ENCODE measurements at regions not wholly inside any gene's neighbourhood (a gene's known extent, or its start where the extent isn't known, plus 50 kb on each side); places are given as distances from the start of the nearest gene placed in this dataset.
"Not testable (repeated sequence)": the region's sequence is repeated elsewhere in the genome, so short reads cannot be mapped to it uniquely, and the experiment has no call there.

- no peak for DNase-seq
Observed at GRCh38 chr7:28330384-28331070, 81.8 kb upstream of the CREB5 start.

GRCh38 chr7:28332046-28332445, 80.3 kb upstream of the CREB5 start:
- no peak for DNase-seq

- not testable (repeated sequence) for DNase-seq
Observed at GRCh38 chr7:28333548-28333947, 78.8 kb upstream of the CREB5 start.

GRCh38 chr7:28336806-28337205, 75.5 kb upstream of the CREB5 start:
- no peak for DNase-seq

- no peak for DNase-seq
Observed at GRCh38 chr7:28338041-28338440, 74.3 kb upstream of the CREB5 start.

DNA sequence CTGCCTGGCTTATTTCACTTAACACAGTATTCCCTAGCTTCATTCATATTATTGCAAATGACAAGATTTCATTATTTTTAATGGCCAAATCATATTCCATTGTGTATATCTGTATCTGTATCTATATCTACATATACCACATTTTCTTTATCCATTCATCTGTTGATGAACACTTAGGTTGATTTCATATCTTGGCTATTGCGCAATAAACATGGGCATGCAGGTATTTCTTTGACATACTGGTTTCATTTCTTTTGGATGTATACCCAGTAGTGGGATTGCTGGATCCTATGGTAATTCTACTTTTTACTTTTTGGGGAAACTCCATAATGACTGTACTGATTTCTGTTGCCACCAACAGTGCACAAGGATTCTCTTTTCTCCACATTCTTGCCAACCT, 68.9 kb upstream of the CREB5 start:
- no peak for DNase-seq

- no peak for DNase-seq
Observed at GRCh38 chr7:28346256-28346655, 66.1 kb upstream of the CREB5 start.

- DNase-seq: no peak
Observed at GRCh38 chr7:28346676-28347363, 65.5 kb upstream of the CREB5 start.

DNA sequence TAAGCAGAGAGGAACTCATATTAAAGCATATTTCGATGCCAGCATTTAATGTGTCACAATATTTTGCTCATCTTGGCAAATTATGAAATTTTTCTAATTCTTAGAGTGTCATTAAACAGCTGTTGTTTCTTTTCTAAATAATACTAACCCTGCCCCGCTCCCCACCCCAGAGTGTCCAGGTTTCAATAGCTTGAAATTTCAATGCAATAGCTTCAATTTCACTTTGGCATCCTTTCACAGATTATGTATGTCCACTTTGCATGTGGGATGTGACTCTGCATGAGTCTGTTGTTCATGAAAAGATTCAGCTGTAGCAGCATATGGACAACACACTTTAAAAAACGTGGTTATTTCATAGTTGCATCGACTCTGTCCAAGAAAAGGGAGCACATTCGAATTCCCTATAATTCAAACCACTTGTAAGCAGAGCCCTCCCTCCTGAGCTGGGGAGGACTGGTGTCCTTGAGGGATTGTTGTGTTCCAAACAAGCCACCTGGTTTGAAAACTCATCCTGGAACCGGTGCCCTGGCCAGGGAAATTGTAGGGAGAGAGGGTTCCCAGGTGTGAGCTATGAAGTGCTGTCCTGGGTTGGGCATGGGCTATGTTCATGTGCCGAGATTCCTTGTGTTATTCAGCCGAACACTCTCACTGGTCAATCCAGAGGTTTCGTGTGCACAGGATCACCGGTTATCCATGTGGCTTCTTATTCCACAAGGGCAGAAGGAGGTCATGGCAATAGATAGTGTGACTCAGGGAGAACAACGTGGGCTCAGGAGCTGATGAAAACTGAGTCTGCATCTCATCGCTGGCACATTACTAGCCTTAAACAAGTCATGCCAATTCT, 64.6 kb upstream of the CREB5 start:
- no peak for DNase-seq

DNA sequence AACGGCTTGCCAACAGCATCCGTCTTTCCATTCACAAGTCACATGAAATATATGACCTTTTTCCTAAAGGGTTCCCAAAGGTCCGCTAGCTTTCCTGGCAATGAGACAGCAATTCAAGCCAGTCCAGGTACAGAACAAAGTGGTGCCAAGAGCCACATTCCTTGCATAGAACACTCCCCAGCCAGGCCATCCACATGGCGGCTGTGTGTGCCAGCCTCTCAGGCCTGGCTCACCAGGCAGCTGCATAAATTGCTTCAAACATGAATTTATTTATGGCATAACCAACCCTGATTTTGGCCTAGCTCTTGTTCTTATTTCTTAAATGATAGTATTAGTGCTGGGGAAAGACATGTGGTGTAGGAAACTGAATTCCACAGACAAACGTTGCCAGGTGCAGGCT, 63.7 kb upstream of the CREB5 start:
- no peak for DNase-seq

DNA sequence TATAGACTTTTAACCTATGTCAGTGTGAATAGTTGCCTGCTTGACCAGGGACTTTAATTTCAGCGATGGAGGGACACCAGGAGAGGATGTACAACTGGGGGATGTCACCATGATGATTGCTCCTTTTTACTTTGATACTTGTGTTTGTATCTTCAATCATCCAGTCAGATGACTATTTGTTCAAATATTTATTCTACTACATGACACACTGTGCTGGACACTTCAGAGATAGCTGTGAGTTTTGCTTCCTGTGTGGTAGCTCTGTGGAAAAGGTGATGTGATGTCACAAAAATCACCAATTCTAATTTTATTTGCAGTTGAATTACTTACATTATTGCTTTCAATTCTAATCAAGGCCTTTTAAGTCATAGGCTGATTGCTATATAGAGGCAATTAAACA, 62.7 kb upstream of the CREB5 start:
- no peak for DNase-seq

DNA sequence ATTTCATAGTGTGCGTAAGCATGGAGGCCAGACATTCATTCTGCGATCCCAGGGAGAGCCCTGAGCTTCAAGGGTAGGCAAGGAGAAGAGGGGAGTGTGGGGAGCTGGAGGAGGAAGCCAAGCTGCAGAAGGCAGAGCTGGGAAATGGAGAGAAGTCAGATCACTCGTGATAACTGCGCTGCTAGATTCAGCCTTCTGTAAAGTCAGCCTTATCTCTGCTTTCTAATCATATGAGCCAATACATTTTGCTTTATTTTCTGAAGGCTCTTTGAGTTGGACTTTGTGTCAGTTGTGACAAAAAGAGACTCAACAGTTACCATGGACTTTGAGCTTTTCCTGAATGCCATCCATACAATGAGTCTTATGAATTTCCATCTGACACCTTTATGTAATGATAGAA, 61.7 kb upstream of the CREB5 start:
- no peak for DNase-seq

DNA sequence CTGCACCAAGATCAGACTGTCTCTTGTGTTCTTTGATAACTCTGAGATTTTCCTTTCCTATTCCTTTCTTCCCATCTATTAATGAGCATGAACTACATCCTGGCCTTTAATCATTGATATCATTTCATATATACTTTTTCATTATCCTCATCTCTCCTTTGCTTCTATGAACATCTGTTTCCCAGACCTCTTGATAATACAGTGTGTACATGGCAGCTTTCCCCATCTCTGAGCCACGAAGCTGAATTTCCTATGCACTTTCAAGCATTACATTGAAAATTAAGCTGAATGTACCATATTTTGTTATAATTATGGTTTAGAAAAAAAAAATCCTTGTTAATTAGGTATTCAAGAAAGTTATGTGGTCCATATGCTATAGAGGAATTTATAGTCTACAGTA, 60.9 kb upstream of the CREB5 start:
- no peak for DNase-seq

DNA sequence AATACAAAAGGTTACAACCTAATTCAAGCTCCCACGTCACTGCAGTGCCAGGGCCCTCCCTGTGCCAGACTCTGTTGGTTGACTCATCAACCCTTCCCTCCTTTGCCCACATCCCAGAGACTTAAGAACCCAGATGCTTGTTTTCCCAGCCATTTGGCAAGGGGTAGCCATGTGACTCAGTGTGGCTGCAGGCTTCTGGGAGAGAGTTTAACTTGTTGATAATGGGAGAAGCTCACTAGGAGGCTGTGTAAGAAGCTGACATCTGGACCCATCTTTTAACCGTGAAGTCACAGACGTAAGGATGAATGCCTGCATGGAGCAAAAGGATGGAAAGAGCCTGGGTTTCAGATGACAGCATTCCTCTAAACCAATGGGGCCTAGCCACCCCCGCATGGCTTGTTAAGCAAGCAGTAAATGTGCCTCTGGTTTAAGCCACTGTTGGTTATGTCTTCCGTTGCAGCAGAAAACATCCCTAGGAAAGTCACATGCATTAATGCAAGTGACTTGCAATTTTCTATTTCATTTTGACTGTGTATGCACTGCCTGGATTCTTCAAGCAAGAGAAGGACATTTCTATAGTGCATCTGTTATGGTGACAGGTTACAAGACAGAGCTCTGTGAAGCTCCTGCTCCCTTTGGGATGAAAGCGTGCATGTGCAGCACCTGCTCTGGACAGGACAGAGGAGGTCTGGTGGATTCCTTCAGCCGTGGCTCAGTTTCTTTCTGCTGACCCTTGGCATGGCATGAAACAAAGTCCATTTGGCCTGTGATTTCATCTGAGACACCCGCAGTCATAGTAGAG, 57.5 kb upstream of the CREB5 start:
- no peak for DNase-seq

- DNase-seq: no peak
Observed at GRCh38 chr7:28355635-28356319, 56.5 kb upstream of the CREB5 start.

GRCh38 chr7:28356619-28357018, 55.7 kb upstream of the CREB5 start:
- no peak for DNase-seq

DNA sequence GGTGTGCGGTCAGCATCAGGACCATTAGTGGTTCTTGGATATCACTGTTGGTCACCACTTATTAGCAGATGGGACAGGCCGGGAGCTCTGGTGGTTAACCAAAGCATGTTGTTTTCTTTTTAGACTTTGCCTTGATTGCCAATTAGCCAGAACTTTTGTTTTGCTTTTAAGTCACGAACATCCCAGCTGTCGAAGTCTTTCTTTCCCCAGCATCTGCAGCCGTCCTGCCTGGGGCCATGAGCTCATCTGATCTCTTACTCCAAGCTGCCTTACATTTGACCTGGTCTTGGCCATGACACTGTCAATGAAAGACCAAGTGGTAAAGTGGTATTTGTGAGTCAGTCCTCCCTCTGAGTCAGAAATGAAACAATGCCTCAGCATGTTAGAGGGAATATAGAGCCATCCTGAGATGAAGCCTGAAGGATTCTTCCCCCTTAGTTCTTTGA, 53.9 kb upstream of the CREB5 start:
- DNase-seq: no peak

DNA sequence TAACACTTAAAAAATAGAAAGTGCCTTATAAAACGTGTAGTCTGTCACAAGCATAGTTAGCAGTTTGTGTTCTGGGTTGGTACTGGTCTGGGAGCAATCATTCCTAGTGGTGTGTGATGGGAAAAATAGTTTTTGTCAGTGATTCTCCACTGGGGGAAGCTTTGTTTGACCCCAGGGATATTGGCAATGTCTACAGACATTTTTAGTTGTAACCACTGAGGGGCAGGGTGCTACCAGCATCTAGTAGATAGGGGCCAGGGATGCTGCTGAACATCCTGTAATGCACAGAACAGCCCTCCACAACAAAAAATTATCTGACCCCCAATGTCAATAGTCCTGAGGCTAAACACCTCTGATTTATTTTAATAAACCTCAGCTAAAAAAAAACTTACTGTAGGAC, 51.6 kb upstream of the CREB5 start:
- DNase-seq: no peak

DNA sequence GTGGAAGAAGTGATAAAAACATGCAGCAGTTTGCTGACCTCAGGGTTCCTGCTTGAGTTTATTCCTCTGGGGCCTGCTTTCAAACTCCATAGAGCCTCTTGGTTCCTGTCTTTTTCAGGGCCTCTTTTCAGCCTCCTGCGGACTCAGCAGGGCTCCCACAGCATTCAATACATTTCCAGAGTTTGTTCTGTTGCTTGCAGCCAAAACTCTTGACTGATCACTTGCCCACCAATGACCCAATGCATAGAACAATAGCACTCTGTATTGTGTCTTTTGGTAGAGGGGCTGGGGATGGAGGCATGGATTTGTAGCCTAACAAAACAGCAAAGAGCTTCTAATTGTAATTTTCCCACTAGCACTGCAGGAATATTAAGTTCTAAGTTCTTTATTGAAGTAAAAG, 50.8 kb upstream of the CREB5 start:
- DNase-seq: no peak

DNA sequence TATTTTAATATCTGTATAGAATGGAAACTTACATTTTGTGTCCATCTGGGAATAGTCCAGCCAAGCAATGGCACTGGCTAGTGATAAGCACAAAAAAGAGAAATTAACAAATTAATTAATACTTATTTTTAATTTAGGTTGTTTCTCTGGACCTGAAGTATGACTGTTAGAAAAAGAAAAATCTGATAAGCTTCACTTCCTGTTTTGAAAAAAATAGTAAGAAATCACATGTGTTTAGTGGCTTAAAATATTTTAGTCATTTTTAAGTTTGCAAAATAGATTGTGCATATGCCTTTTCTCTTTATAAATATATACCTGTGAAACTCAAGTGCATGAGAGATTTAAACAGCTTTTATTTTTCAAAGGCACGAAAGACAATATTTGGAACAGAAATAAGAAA, 50.1 kb upstream of the CREB5 start:
- no peak for DNase-seq

Data from activated T-cell treated with anti-CD3 and anti-CD28 coated beads, Interleukin-2, amount 50 U/mL, for 48 hours (primary cell).